Activated T-helper 9 cell treated with anti-CD3 and anti-CD28 coated beads, Interleukin-2, amount 50 U/mL, for 16 hours (primary cell): ENCODE measurements at regions not wholly inside any gene's neighbourhood (a gene's known extent, or its start where the extent isn't known, plus 50 kb on each side); places are given as distances from the start of the nearest gene placed in this dataset.
"Not testable (repeated sequence)": the region's sequence is repeated elsewhere in the genome, so short reads cannot be mapped to it uniquely, and the experiment has no call there.

Experiments
- DNase-seq: peaks from one replicate; pipeline ENCODE4 v3.0.0-alpha.2; 2020; ENCODE audit warnings: low read depth

DNA sequence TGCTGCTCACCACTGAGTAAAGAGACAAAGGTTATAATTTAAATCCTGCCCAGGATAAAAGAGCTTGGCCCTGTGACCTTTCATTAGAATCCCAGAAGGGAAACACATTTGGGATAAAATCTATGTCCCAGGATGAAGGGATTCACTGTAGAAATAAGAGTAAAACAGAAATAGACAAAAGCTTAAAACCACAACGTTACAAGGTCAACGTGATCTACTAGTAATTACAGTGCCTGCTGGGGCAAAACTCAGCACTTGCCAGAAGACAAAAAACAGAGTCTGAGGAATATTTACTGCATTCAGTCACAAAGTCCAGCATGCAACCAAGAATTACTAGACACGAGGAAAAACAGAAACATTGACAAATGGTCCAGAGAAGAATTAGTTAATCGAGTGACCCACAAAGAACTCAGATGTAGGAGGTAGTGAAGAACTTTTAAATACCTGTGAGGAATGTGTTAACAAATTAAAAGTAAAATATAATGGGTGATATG, 982.3 kb downstream of the GATA3 start:
- DNase-seq = no peak

GRCh38 chr10:9038146-9038714, 983.7 kb downstream of the GATA3 start:
- no peak for DNase-seq

GRCh38 chr10:9043466-9043865, 989.0 kb downstream of the GATA3 start:
- no peak for DNase-seq

- no peak for DNase-seq
Measured at GRCh38 chr10:9045311-9045710, 990.8 kb downstream of the GATA3 start.

GRCh38 chr10:9051328-9051974, 997.0 kb downstream of the GATA3 start:
- DNase-seq = no peak

DNA sequence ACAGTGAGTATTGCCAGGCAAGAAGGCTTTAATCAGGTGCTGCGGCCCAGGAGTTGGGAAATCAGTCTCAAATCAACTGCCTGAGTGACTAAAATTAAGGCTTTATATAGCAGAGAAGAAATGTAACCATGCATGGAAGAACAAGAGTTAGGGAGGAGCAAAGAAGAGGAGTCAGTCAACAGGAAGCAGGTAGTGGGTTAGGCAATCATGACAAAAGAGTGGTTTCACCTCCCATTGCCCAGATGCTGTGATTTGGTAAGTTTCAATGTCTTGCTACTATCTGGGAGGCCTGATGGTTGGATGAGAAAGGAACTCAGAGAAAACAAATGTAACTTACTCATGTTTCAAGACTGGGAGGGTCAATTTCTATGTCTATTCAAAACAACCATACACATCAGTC, 998.3 kb downstream of the GATA3 start:
- no peak for DNase-seq

DNA sequence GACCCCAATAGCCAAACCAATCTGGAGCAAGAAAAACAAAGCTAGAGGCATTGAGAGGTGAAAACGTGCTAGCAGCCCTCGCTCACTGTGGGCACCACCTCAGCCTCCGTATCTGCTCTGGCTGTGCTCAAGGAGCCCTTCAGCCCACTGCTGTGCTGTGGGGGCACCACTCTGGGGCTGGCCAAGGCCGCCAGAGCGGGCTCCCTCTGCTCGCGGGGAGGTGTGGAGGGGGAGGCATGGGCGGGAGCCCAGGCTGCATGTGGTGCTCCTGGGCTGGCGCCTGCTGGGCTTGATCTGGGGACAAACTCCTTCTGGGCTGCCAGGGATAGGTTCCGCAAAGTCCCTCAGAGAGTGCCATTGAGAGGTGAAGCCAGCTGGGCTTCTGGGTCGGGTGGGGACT, 1002.0 kb downstream of the GATA3 start:
- DNase-seq = no peak

- DNase-seq = not testable (repeated sequence)
Measured at GRCh38 chr10:9057293-9057692, 1002.8 kb downstream of the GATA3 start.

DNA sequence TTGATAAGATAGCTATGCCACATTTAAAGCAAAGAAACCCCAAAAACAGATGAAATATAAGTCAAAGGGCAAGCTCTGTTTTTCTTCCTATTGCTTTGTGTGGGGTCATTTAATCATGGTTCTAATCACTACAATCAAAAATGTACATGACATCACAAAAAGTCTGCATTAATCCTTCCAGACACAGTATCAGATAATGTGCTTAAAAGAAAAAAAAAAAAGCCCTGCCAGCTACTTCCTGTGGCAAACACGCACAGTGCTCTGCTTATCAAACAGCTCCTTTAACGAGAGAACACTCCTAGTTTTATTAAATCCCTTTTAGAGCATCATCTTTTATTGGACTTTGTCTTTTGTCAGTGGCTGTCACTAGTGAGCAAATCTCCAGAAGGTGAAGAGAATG, 1005.8 kb downstream of the GATA3 start:
- DNase-seq = no peak

GRCh38 chr10:9061871-9062270, 1007.4 kb downstream of the GATA3 start:
- DNase-seq = no peak

- no peak for DNase-seq
Measured at GRCh38 chr10:9066152-9066551, 1011.7 kb downstream of the GATA3 start.

DNA sequence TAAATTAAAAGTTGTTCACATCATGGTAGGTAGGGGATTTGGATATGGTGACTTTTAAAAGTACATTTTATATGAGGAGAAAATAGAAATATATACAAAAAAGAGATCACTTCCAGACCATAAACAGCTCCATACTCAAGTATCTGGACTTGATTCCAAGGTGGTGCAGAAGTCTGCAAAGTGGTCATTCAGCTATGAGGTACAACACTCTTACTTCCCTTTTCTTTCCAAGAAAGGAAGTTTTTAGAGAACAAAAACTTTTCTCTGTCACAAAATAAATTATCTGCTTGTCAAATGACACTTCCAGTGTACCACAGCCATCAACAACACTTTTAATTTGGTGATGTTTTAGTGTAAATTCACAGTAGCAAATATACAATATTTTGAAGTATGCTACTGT, 1013.5 kb downstream of the GATA3 start:
- no peak for DNase-seq

DNA sequence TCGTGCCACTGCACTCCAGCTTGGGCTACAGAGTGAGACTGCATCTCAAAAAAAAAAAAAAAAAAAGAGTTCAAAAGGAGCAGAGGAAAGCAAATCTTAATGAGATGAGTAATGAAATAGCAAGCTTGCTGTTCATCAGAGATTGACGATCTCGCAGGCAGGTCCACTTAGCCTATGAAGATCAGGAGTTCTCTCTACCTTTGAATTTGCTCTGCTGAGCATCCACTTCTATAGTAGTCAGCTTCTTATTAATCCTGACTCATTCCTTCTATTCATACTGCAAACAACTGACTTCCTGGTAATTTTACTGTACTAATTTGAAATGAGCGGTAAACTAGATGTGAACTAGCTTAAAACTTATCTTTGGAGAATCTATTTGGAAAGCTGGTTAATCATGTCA, 1014.6 kb downstream of the GATA3 start:
- DNase-seq = no peak

DNA sequence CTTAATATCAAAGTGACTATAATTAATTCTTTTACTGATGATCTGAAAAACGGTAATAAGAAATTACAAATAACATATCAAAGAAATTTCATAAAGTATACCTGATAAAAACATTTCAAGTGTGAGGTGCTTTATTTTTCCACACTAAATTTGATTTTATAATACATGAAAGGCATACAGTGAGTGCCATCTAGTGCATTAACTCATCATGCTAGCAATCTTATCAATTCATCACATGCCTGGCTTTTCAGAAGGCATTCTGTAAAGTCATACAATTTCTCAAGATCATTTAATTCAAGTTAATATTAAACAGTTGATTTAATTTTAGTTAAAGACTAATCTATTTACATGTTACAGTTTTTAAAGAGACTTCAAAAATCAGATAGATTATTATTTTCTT, 1020.9 kb downstream of the GATA3 start:
- no peak for DNase-seq

- no peak for DNase-seq
Measured at GRCh38 chr10:9076066-9076465, 1021.6 kb downstream of the GATA3 start.

GRCh38 chr10:9081253-9081652, 1026.8 kb downstream of the GATA3 start:
- no peak for DNase-seq

- no peak for DNase-seq
Measured at GRCh38 chr10:9081961-9082360, 1027.5 kb downstream of the GATA3 start.

DNA sequence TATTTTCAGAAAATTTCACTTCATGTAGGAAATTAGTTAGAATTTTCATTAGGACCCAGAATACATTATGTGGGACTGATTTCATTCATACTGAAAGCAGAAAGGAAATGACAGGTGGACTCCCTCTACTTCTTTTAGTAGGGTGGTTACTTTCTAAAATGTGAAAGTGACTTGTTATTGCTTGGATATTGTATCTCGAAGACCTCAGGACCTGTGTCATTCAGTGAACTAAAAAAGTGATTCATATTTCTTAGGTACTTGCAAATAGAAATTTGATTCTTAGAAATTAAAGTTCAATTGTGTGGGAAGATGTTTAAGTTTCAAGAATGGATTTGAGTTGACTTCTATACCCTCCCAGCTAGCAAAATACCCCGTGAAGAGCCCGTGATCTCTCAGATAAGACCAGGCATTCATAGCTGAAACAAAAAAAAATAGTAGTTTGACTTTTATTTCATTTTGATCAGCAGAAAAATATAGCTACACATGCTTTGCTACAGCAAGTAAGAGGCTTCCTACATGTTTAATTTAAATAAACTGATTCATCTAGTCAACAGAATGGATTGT, 1037.1 kb downstream of the GATA3 start:
- DNase-seq = no peak

- no peak for DNase-seq
Measured at GRCh38 chr10:9096288-9096687, 1041.8 kb downstream of the GATA3 start.

DNA sequence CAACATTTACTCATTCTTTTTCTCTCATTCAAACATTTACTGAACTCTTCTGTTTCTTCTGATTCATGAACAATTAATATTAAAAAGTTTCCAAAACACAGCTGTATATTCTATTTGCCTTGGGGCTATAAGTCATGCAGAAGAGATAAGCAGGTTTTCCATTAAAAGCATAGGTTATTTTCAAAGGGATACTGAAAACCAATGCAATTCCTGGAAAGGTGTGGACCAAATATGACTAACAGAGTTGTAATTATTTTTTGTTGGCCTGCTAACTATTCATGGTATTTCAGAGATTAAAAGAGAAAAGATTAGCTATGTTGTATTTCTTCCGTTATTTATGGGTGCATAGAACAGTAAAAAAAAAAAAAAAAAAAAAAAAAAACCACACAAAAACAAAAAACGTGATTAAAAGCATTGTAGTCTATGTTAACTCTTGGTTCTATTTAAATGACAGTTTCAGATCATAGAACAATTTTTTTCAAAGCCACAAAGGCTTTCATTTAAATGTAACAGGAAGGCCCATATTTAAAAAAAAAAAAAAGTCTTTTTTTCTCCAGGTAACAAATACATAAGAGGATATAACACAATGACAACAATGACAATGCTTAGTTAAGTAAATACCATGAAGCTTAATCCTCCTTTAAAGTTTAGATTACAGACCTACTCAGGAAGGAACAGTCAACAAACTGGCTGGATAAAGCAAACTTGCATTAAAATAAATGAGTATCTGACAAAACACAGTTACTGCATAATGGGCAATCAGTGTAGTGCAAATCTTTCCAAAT, 1042.9 kb downstream of the GATA3 start:
- DNase-seq = no peak

DNA sequence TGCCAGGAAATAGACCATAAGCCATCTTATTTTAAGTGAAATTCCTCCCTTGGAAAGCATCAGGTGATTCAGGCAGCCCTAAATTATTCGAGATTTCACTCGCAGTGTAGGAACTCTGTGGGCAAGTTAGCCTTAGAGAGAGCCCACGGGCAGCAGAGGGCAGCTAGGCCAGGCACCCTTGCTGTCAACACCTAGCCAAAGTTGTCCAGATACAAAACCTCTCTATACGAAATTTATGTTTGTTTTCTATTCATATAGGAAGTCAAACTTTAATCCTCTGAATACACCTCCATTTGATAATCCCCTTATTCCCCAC, 1043.5 kb downstream of the GATA3 start:
- no peak for DNase-seq

DNA sequence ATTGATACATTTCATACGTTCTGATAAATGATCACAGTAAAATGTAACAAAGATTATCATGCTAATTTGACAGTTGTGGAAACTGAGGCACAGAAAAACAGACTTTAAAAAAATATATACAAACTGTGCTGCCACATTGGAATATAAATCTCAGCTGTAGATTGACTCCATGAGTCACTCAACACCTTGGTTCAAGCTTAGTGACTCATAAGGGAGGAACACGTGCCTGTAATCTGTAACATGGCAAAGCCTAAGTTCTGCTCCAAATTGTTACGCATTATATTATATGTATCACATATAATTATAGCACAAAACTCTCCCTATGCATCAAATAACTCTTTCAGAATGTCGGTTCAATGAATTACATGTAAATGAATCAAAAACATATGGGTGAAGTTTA, 1047.5 kb downstream of the GATA3 start:
- no peak for DNase-seq

DNA sequence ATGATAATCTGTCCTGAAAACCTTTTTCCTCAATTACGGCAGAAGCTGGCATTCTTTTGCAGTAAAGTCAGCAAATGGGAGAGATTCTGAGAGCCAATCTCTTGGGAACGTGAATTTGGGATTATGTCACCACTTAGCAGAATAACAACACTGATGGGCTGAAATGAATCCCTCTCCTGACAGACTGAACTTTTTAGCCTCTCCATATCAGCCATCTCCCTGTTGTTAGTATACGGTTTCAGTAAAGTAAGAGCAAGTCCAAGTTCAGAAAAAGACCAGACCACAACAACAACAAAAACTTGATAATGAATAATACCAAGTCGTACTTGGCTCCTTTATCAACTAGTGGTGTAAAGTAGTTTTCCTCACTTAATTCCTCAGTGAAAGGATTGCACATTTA, 1048.8 kb downstream of the GATA3 start:
- no peak for DNase-seq
